ENCODE measurements at regions not wholly inside any gene's neighbourhood (a gene's known extent, or its start where the extent isn't known, plus 50 kb on each side); places are given as distances from the start of the nearest gene placed in this dataset.
"Not testable (repeated sequence)": the region's sequence is repeated elsewhere in the genome, so short reads cannot be mapped to it uniquely, and the experiment has no call there.

DNA sequence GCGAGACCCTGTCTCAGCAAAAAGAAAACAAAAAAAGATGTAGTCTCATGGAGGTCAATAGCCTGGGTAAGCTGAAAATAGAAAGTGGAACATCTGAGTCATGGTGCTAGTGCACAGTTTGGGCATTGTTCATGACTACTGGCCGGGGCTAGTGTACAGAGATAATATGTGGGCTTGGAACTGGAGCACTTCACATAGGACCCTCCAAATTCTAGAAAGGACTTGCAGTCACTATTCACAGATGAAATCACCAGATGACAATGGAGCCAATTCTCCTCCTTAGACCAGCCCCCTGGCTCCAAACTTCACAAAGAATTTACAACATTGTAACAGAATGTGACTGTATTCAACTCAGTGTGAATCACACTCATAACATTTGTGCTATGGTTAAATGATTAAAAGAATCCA is 367.8 kb upstream of the SLC7A11 start:
- DNase-seq = no peak

DNA sequence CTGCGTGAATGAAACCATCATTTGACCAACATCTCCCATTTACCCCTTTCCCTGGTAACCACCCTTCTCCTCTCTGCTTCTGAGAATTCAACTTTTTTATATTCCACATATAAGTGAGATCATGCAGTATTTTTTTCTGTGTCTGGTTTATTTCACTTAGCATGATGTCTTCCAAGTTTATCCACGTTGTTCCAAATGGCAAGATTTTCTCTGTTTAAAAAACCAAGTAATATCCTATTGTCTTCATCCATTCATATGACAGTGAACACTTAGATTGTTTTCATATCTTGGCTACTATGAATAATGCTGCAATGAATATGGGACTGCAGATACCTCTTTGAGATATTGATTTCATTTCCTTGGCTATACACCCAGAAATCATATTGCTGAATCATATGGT is 362.4 kb upstream of the SLC7A11 start:
- no peak for DNase-seq

DNA sequence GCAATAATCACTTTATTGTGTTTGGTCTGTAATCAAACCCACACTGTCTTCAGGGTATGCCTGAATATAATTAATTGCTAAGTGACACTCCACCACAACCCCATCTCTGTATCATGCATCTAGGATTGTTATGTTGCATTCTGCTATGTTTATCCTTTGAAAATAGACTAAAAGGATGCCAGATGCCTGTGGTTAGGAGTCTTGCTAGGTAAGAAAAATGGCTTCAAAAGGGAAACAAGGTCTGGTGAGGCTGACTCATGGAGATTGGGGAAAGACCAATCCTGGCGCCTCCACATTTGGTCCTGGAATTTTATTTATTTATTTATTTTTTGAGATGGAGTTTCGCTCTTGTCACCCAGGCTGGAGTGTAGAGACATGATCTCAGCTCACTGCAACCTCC is 360.5 kb upstream of the SLC7A11 start:
- DNase-seq = no peak

DNA sequence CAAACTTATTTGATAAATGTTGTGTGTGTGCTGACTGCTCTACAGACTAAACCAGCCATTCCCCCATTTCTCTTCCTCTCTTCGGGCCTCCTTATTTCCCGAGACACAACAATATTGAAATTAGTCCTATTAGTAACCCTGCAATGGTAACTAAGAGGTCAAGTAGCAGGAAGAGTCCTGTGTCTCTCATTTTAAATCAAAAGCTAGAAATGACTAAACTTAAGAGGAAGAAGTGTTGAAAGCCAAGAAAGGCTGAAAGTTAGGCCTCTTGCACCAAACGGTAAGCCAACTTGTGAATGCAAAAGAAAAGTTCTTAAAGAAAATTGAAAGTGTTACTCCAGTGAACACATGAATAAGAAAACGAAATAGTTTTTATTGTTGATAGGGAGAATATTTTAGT is 357.8 kb upstream of the SLC7A11 start:
- no peak for DNase-seq

DNA sequence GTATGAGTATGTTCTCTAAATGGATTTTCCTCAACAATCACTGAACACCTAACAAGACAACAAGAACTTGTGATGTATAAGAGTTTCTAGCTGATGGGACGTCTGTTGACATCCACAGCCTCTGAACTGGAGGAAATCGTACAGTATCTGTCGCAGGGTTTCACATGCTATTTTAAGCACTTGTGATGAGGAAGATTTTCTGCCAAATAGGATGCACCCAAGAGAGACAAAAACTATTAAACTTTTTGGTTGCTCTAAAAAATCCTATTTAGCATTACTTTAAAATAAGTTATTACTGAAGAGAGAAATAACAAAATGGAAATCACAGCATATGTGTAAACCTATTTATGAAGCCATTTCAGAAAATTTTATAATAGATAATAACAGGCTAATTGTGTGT is 356.1 kb upstream of the SLC7A11 start:
- DNase-seq = no peak

DNA sequence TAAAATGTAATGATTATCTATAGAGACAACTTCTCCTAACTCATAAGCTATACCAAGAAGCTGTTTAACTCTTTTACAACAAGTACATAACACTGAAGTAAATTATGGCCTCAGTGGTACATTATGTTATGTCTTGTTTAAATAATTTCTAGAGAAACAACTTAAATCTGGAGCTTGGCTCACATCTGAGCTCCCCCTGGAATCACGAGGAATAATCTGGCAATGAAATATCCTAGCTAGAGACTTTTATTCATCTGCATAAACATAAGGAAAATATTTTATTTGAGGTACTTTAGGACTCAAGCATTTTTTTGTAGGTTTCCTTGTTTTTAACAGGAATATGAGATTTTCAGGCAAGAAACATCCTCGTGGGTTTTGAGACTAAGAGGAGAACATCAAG is 354.7 kb upstream of the SLC7A11 start:
- DNase-seq = no peak

DNA sequence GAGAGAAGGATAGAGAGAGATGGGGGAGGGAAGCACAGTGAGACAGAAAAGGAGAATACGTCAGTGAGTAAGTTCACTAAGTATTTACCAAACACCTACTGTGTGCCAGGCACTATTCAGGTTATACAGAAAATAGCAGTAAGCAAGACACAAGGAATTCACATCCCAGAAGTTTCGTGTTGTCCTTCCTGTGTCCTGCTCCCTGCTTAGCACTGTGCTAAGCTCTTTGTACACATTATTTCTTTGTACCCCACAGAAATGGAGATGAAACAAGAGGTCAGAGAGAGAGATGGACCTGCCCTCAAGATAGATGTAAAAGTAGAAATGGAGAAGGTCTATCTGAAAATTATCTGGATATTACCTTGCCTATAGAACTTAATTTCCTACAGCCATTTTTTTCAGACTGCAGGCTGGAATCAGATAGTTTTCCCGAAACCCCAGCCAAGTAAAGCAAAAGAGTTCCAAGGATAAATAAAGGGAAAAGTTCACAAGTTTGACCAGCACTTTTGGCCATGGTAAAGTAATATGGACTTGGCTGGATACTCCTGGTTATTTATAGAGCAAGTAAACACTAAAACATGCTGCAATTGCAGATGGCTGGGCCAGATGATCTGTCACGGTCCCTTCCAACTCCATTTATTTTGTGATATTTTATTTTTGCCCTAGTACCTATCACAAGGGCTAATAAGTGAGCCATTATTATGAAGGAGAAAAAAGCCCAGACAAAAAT is 353.7 kb upstream of the SLC7A11 start:
- no peak for DNase-seq

DNA sequence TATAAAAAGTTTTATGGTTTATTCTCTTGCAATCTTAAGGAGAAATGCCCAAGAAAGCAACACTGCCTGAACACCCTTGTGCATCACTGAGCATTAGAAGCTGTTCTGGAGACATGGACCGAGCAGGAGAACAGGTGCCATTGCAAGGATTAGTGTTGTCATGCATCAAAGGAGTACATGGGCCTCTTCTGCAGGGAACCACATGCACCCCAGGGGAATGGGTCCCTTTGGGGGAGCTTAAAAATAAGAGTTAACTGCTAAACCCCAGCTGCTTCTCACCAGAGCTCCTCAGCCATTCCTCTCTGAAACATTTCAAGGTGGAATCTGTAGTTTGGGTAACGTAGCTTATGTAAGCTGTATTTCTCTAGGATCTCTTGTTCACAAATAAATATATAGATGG is 353.0 kb upstream of the SLC7A11 start:
- DNase-seq = no peak

DNA sequence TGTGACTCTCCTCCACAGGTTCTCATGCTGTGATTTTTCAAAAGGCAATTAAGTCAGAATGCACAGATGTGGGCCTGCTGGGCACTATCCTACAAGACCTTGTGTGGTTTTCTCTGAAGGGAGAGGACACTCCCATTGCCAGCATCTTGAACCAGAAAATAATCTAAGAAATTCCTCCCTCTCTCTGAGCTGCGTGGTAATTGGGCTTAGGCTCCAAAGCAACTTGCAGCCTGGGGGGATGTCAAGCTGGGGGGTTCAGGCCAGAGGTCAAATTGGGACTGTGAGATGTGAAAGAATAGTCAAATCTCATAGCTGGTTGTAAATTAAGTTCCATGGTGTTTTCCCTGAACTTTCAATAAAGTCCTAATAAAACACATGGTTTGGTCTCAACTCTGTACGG is 350.6 kb upstream of the SLC7A11 start:
- no peak for DNase-seq

DNA sequence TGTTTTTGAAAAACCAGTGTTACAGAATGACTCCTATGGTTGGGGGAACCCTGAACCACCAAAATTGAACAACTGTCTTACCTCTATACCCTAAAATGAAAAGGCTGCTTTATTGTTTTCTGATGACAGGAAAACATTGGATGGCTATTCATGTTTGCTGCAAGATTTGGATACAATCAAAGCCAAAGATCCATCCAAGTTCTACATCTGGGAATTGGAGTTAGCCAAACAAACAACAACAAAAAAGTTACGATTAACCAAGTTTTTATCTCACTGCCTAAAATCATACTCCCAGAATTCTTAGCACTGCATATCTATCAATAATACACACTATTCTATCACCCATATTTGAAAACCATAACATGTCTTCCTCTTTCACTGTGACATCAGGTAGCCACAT is 349.7 kb upstream of the SLC7A11 start:
- DNase-seq = no peak

DNA sequence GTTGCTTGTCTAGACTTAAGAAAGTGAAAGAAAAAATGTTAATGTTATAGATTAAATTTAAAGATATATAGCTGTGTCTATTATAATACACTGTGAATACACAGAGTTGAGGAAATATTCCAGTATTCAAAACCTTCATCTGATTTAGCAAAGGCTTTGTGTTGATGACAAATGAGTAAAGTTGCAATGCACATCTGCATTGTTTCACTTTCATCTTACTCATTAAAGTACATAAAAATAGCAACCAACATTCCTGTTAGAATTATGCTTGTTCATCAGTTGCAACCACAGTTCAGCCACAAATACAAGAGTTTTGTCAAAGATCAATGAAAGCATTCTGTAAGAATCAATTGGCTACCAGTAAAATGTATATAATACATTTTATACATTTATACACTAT is 346.4 kb upstream of the SLC7A11 start:
- no peak for DNase-seq

DNA sequence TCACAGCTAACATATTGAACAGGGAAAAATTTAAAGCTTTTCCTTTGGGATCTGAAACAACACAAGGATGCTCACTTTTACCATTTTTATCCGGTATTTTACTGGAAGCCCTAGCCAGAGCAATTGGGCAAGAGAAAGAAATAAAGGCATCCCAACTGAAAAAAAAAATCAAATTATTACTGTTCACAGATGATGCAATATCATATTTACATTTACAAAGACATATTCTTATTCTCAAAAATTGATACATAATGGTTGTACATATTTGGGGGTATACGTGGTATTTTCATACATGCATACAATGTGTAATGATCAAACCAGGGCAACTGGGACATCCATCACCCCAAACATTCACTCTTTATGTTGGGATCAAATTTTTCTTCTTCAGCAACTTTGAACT is 337.0 kb upstream of the SLC7A11 start:
- no peak for DNase-seq

DNA sequence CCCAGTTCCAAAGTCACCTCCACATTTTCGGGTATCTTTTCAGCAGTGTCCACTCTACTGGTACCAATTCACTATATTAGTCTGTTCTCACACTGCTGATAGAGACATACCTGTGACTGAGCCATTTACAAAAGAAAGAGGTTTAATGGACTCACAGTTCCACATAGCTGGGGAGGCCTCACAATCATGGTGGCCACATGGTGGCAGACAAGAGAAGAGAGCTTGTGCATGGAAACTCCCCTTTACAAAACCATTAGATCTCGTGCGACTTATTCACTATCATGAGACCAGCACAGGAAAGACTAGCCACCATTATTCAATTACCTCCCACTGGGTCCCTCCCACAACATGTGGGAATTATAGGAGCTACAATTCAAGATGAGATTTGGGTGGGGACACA is 335.7 kb upstream of the SLC7A11 start:
- not testable (repeated sequence) for DNase-seq

DNA sequence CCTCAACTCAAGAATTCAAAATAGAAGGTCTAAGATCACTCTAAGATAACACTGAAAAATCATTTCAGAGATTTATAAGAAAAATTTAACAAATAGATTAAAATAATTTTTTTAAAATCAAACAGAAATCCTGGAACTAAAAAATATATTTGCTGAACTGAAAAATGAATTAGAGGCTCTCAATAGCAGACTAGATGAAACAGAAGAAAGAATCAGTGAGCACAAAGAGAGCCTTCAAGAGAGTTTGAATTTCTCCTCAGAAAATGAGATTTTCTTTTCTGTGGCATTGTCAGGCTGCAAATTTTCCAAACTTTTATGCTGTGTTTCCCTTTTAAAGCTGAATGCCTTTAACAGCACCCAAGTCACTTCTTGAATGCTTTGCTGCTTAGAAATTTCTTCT is 335.0 kb upstream of the SLC7A11 start:
- DNase-seq = no peak

DNA sequence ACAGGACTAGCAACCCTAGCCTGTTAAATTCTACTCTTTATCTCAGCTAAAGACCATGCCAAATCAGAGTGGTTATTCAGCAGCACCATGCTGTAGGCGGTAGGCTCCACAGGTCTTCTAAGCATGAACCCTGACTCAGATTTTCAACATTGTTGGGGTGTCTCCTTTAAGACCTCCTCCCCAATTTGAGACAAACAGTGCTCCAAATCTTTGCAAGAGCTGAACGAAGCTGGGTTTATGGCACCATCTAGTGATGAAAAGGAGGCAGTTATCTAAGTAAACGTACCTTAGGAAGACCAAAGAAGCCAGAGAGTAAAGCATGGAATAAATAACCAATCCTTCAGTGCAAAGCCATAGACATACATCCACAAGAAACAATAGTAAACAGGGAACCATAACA is 334.5 kb upstream of the SLC7A11 start:
- no peak for DNase-seq

DNA sequence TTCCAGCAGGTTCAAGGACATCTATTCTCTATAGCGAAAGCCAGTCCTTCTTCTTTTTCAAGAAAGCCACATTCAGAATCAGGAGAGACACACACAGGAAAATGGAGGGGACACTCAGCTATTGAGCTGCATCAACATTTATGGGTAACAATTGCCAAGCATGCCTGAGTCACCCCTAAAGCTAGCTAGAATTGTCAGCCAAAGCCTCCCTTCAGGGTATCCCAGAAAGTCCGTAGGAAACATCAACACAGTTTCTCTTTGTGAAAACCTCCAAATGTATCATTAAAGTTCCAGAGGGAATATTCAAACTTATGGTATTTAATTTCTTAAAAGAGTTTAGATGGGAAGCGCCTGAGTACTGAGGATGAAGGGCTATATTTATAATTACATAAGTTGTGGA is 331.1 kb upstream of the SLC7A11 start:
- no peak for DNase-seq

DNA sequence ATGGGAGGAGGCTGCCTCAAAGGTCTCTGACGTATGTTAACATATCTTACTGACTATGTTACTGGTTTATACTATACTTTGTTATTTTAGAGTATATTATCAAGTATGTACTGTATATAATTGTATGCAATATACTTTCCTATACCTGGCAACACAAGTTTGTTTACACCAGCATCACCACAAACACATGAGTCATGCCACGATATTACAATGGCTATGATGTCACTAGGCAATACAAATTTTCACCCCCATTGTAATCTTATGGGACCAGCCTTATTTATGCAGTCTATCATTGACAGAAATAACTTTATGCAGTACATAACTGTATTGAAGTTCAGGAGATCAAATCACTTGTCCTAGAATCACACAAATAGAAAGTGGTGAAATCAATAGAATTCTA is 329.9 kb upstream of the SLC7A11 start:
- no peak for DNase-seq

DNA sequence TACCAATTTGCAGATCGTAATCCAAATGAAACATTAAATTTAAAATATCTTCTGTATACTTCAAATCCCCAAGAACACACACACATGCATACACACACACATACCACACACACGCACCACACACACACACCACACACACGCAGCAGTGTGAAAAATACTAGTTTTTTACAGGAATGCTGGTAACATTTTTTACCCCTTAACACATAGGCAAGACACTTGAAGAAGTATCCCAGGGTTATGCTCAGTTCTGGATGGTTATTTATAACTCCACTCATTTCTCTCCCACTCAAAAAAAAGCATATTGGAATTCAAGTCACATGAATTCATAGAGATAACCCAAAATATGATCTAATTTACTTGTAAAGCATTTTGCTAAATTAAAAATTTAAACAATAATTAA is 325.5 kb upstream of the SLC7A11 start:
- DNase-seq = no peak

DNA sequence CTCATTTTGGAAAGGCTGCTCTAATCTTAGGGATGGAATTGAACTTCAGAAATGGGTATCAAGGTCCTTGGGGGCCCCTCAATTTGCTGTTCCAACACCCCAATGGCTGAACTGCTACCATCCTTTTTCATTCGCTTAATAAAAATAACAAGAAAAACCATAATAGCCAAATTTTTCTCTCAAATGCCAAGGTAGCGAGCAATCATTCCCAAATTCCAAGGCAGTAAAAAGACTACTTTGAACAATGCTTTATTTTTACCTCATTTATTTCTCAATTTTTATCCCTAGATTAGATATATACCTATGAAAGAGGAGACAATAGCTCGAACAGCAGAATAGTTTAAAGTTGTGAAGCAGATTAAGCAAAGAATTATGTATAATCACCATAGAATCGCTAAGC is 323.4 kb upstream of the SLC7A11 start:
- DNase-seq = no peak

DNA sequence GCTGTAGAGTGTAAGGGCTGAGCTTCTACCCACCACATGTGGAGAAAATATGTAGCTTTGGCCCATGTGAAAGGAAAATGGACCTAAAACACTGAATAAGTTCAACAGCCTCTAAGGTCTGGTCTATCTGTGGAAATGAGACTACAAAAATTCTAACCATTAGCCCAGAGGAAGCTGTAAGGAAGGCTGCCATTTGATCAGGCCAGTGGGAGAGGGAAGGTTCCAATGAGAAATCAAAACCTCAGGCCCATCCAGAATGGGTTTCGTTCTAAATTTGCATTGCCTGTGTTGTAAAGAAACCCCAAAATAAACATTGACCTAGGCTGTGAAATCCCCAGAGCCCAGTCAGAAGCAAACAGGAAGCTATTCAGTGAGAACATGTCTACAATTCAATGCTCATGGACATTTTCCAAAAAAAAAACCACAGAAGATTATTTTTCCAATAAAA is 320.4 kb upstream of the SLC7A11 start:
- no peak for DNase-seq

DNA sequence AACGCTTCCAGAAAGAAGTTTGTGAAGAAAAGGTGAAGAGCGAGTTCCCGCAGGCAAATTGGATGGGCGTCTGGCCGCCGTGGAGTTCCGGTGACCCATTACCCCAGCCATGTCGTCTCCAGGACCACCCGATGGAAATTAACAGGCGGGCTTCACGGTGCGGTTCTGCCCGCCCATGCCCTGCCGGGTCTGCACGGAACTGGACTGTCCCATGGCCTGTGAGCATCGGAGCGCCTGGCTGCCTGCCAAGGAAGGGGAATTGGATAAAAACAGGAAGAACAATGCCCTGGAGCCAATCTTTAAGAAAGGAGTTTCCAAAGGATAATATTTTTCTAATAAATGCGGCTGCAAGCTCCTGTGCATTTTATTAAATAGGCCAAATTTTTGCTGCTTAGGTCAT is 319.8 kb upstream of the SLC7A11 start:
- no peak for DNase-seq

DNA sequence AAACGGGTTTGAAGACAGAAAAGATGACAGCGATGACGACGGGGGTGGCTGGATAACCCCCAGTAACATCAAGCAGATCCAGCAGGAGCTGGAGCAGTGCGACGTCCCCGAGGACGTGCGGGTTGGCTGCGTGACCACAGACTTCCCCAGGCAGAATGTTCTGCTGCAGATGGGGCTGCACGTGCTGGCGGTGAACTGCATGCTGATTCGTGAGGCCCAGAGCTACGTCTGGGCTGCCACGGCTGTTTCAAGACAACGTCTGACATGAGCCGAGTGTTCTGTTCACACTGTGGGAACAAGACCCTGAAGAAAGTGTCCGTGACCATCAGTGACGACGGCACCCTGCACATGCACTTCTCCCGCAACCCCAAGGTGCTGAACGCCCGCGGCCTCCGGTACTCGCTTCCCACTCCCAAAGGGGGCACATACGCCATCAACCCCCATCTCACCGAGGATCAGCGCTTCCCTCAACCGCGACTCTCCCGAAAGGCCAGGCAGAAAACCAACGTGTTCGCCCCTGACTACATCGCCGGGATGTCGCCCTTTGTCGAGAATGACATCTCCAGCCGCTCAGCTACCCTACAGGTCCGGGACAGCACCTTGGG is 319.2 kb upstream of the SLC7A11 start:
- DNase-seq = no peak

DNA sequence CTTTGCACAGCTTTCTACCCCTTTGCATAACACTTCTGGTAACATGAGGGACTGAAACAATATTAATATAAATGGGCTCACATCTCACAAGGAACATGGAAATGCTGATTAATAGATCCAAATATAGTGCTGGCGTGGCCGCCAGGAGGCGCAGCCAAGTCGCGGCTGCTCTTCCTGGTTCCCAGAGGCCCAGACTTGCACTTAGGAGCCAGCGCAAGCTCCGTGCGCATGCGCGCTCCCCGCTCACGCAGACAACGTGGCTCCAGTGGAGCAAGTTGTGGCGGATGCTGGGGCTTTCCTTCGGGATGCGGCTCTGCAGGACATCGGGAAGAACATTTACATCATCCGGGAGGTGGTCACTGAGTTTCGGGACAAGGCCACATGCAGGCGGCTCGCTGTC is 318.3 kb upstream of the SLC7A11 start:
- no peak for DNase-seq

DNA sequence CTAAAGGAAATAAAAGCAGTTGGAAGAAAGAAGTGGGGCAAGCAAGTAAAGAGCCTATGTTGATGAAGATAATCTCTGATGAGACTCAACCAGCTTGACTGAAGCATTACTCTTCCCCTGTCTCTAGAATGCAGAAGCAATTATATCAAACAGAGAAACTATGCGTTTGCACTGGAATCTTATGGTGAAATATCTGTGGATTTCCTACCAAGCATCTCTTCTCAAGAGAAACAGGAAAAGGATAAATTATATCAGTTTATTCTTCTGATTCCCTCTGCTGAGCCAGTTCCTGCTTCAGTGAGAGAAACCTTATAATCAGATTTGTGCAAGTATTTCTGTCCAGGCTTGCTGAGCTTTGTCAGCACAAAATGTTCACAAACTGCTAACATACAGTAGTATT is 316.7 kb upstream of the SLC7A11 start:
- no peak for DNase-seq

DNA sequence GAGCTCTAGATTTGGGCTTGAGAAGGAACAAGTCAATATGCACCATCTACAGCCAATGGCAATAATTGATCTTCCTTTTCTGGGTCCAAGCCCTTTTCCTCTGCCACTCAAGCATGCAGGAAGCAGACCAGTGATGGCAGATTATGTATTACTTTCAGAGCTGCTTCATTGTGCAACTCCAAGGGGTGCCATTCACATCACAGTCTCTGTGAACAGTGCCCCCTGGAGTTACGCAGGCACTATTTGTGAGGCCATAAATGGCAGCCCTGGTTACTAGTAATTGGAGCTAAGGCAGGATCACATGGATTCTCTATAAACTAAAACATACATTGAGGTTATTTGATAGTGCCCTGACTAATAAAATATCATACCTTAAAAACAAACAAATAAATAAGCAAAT is 313.4 kb upstream of the SLC7A11 start:
- DNase-seq = no peak

All from stimulated activated CD4-positive, alpha-beta T cell treated with anti-CD3 and anti-CD28 coated beads, Interleukin-4, amount 100 ng/mL, for 24 hours (primary cell).